ENCODE measurements at regions not wholly inside any gene's neighbourhood (a gene's known extent, or its start where the extent isn't known, plus 50 kb on each side); places are given as distances from the start of the nearest gene placed in this dataset.

DNA sequence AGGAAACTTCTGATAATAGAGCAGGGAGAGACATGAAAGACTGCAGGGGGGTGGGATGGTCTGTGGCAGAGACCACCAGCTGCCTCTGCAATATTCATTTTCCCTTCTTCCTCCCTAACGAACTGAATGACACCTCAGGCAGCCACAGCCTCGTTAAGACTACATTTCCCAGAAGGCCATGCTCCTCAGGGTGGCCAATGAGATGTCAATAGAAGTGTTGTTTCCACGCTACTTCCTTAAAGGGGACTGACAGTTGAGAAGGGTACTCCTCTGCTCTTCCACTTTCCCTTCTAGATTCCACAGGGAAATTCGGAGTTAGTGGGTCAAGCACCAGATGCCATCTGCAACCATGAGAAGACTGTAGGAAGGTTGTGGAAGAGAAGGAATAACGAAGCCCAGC lies 52.0 kb upstream of the DAPK1 start:
- DNase-seq = peak in 29 of 51 donors; percentile 2 to 59 (median 11)

DNA sequence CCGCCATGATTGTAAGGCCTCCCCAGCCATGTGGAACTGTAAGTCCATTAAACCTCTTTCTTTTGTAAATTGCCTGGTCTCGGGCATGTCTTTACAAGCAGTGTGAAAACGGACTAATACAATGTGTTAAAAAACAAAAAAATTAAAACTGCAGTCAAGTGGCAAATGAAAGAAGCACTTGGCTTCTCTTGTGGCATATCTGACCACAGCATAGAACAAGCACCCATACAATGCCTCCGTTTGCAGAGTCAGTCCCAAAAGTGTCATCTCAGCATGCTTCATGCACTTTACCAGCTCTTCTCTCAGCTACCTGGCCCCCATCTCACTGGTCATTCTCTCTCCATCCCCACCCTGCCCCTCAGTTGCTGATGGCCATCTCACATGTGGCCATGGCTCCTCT lies 51.1 kb upstream of the DAPK1 start:
- no peak for DNase-seq

DNA sequence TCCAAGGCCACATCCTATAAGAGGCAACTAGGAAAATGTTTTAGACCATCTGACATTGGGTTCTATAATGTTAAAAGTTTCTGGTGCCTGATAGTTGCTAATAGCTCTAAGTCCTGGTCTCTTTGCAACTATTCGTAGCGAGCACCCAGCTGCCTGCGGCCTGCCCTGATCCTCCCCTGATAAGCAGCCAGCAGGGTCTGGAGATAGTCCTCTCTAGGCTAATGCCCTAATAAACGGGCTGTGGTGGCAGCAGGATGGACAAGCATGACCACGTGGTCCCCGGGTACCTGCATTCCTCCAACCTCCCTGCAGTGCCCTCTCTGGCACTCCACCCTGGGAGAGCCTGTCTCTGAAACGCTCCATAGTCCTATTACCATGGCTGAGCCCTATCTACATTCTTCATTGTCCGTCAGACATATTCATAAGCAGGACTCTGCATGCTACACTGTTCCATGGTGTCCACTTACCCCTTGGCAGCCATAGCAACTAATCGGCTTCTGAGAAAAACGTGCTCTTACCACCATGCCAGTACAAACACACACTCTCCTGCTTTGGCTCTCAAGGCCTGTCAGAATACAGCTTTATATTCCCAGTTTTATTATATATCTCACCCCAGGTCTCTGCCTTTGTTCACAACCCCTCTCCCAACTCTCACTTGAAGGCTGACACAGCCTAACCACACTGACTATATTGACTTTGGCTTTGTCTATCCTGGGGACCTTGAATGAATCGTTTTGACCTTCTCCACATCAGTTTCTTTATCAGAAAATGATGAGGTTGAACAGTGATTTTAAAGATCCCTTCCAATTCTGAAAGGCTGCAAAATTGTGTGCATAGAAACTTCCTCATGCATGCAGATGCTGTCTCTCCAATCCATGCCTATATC lies 49.9 kb upstream of the DAPK1 start:
- DNase-seq = no peak
